WI38 (cell line): ENCODE measurements at regions not wholly inside any gene's neighbourhood (a gene's known extent, or its start where the extent isn't known, plus 50 kb on each side); places are given as distances from the start of the nearest gene placed in this dataset.

Experiments
- H3K4me3 ChIP-seq: 2 replicates; pipeline ENCODE4 v1.5.1; 2011; ENCODE audit warnings: low read depth, mild to moderate bottlenecking, control low read depth, low read length
- TF ChIP-seq, protein P1 (sequence below): IDR thresholded peaks from 2 replicates; pipeline ENCODE4 v1.5.1; 2012; ENCODE audit warnings: low read depth, mild to moderate bottlenecking, control low read depth, low read length

DNA sequence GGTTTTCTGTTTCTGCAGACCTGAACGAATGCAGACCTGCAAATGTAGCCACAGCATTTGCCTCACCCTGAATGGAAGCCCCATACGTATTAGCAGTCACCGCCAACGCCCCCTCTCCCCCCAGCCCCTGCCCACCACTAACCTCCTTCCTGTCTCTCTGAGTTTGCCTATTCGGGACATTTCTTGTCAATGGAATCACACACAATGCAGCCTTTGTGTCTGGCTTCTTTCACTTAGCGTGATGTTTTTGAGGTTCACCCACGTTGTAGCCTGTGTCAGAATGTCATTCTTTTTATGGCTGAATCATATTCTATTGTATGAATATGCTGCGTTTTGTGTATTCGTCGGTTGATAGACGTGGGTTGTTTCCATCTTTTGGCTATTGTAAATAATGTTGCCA is 178.6 kb downstream of the AACS start:
- H3K4me3 ChIP-seq, result no peak overlapping the region
- TF ChIP-seq, protein P1, sequence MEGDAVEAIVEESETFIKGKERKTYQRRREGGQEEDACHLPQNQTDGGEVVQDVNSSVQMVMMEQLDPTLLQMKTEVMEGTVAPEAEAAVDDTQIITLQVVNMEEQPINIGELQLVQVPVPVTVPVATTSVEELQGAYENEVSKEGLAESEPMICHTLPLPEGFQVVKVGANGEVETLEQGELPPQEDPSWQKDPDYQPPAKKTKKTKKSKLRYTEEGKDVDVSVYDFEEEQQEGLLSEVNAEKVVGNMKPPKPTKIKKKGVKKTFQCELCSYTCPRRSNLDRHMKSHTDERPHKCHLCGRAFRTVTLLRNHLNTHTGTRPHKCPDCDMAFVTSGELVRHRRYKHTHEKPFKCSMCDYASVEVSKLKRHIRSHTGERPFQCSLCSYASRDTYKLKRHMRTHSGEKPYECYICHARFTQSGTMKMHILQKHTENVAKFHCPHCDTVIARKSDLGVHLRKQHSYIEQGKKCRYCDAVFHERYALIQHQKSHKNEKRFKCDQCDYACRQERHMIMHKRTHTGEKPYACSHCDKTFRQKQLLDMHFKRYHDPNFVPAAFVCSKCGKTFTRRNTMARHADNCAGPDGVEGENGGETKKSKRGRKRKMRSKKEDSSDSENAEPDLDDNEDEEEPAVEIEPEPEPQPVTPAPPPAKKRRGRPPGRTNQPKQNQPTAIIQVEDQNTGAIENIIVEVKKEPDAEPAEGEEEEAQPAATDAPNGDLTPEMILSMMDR, result no peak

DNA sequence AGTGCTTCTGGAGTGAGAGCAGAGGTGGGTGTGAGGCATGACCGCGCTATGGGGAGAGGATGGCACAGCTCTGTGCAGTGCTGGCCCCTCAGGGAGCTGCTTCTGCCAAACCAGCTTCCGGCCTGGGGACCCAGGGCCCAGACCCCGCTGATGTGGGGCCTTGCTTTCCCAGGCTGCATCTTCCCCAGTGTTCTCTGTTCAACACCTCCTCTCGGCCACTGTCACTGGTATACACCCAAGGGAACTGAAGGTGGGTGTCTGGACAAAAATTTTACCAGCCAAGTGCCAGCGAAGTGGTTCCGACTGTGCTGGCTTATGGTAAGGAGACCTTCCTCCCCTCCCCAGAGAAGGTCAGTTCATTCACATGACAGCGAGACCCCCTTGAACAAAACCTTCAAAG is 179.1 kb downstream of the AACS start:
- no peak overlapping the region for H3K4me3 ChIP-seq
- TF ChIP-seq, protein P1, result no peak

DNA sequence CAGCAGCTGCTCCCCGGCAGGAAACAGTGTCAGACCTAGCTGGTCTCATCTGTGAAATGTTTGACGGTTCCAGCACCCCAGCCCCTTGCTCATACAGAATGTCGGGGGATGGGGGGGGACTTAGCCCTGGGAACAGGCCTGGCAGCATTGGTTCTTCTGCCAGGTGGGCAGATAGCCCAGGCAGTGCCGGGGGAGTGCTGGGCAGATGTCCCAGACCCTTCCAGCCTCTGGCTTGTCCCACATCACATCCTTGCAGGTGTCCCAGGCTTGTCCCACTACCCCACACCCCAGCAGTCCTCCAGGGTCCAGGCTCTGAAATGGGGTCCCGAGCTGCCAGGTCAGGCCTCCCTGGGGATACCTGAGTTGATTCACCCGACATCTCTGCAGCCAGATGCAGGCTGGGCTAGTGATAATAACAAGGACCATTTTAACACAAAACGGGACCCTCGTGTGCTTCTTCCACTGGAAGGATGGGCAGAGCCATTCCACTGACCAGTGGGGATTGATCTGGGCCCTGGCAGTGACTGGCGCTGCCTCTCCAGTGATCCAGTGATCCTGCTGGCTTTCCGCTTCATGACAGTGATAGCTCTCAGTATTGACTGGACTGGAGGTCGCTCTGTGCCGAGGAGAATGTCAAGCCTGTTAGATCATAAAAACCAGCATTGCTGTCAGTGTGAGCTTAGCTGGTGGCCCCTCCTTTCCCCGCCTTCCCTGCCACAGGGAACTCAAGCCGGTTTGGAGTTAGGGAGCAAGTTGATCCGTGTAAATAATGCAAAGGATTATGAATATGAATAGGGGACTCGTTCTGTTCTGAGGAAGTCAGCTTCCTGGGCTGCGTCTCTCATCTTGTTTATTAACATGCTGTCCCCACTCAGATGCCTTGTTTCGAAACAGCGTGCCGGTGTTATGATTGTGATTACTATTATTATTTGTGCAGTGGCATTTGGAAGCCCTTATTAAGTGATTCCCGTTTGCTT is 180.6 kb downstream of the AACS start:
- no peak overlapping the region for H3K4me3 ChIP-seq
- TF ChIP-seq, protein P1, result no peak

DNA sequence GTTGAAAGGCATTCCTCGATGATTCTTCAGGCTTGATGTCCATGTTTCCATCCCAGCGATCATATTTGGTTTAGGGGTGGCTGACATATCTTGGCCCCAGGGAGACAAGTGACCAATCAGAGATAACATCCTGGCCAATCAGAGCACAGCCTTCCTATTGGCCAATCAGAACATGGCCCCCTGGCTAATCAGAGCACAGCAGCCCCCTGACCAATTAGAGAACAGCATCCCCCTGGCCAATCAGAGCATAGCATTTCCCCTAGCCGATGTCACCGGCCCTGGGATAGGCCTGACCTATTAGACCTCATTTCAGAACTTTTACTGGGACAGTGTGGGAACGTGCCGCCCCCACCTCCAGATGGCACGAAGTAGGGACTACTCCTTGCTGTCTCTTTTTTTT is 182.2 kb downstream of the AACS start:
- TF ChIP-seq, protein P1, result no peak

DNA sequence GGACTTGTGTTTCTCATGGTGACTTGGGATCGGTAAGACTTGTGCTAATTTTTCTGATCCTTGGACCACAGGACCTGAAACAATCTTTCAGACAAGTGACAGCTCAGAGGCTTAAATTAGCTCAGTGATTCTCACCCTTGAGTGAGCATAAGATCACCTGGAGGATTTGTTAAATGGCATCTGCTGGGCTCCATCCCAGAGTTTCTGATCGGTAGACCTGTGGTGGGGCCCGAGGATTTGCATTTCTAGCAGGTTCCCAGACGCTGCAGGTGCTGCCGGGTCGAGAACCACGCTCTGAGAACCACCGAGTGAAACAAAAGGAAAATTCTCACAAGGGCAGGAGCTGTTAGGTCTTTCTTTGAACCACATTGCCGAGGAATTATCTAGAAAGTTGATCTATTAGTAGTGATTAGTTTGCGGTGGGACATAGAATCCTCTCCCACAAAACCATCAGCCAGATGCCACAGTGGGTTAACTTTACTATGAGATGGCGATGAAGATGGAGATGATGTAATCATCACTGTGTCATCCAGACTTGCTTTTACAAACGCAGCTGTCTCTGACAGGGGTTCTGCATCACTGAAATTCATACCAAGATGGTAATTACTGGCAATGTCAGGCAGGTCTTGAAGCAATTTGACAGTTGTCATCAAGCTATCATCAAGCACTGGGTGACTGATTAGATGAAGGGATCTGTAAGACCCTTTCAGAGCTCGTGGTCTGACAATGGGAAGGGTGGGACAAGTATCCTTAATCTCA is 184.0 kb downstream of the AACS start:
- no peak overlapping the region for H3K4me3 ChIP-seq
- TF ChIP-seq, protein P1, result no peak

More for the DNA sequence above, 182.2 kb downstream of the AACS start:
- no peak overlapping the region for H3K4me3 ChIP-seq

DNA sequence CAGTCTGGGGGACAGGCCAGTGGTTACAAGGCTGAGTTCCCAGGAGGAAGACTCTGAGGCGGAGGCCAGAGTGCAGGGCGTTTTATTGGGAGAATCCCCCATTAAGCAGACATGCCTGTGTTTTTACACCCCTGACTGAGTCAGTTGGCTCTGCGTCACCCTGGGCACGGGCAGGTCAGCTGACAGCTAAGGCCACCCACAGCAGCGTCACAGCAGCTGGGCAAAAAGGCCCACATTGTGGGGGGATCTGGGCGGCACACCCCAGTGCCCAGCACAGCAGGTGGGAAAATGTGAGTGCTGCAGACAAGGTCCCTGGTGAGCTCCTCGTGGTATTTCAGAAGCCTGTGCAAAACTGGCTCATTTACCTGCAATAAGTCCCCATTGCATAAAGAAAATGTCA is 184.7 kb downstream of the AACS start:
- TF ChIP-seq, protein P1, result no peak

DNA sequence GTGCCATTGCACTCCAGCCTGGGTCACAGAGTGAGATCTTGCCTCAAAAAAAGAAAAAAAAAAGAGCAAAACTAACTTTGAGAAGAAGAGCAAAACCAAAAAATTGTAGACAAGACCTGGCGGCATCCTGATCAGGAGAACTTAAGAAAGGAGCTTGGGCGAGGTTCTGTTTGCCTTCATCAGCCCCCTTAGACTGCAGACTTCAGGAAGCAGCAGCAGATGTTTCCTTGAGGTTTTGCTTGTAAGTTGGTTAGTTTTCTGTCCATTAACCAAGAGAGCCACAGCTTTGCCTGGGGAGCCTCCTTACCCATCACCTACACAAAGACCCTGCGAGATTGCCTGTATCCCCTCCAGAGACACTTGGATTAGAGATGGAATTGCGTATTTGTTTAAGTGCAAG is 189.0 kb downstream of the AACS start:
- TF ChIP-seq, protein P1, result no peak
- H3K4me3 ChIP-seq, result no peak overlapping the region

More for the DNA sequence above, 184.7 kb downstream of the AACS start:
- H3K4me3 ChIP-seq, result no peak overlapping the region
